Endothelial cell of umbilical vein (primary cell): ENCODE measurements at regions not wholly inside any gene's neighbourhood (a gene's known extent, or its start where the extent isn't known, plus 50 kb on each side); places are given as distances from the start of the nearest gene placed in this dataset.

Source experiments
- BruUV-seq: library from RNA; stranded (reverse); fragments of 400-500 nt; replicated peaks from 2 replicates; lab custom pipeline; 2021; lab: Mats Ljungman, UMichigan
- CTCF ChIA-PET: fragments of 300-600, 350-600 bp; sonication (Branson Sonifier 250); formaldehyde crosslinking; loops from one replicate; lab custom pipeline; 2021; ENCODE audit warnings: antibody characterized with exemption, inconsistent platforms; lab: Charles Lee
- POLR2A ChIA-PET: fragments of 300-600, 350-600 bp; sonication (Branson Sonifier 250); formaldehyde crosslinking; loops from one replicate; lab custom pipeline; 2021; ENCODE audit warnings: antibody characterized with exemption, inconsistent platforms; lab: Charles Lee
- DNase-seq: peaks from one replicate; pipeline ENCODE4 v3.0.0-alpha.2; 2011; ENCODE audit warnings: low read depth, low spot score
- FAIRE-seq: peaks from 2 replicates; lab custom pipeline; 2011; peaks lifted over from hg19 to GRCh38; lab: Jason Lieb, UNC
- H2AFZ ChIP-seq: 2 replicates; pipeline ENCODE4 v1.6.0; 2012; ENCODE audit warnings: low read depth, low read length, control low read depth, inconsistent platforms
- H3K27ac ChIP-seq: 2 replicates; pipeline ENCODE4 v1.5.1; 2011; ENCODE audit warnings: low read depth, mild to moderate bottlenecking, control low read depth, low read length, moderate library complexity; ENCODE audit not compliant: insufficient read depth
- H3K27me3 ChIP-seq, 2 experiments: 2 replicates each; pipeline versions ENCODE4 v1.6.0 to v1.6.1; 2011; ENCODE audit warnings: low read length in 2 of 2, mixed read lengths in 1 of 2; ENCODE audit not compliant: control insufficient read depth in 2 of 2, insufficient read depth in 2 of 2
- H3K36me3 ChIP-seq, 2 experiments: 2 replicates in 1 of 2; 3 replicates in 1 of 2; pipeline ENCODE4 v1.5.1; 2011; ENCODE audit warnings: low read length in 2 of 2, mild to moderate bottlenecking in 1 of 2, moderate library complexity in 1 of 2; ENCODE audit not compliant: control insufficient read depth in 2 of 2, insufficient read depth in 2 of 2; ENCODE audit errors: extremely low read depth in 1 of 2
- H3K4me1 ChIP-seq: 3 replicates; pipeline ENCODE4 v1.5.1; 2011; ENCODE audit warnings: mild to moderate bottlenecking, low read length; ENCODE audit not compliant: control insufficient read depth, insufficient read depth; ENCODE audit errors: extremely low read depth
- H3K4me2 ChIP-seq: 2 replicates; pipeline ENCODE4 v1.6.1; 2011; ENCODE audit warnings: low read length, control low read depth, mixed read lengths; ENCODE audit not compliant: insufficient read depth
- H3K4me3 ChIP-seq, 3 experiments: fragments of 200-600 bp in 1 of 3; sonication (generic), shearing (Covaris generic) in 1 of 3; replicated peaks in 1 of 3; 2 replicates each; pipeline ENCODE4 v1.5.1; 2011 to 2016; ENCODE audit warnings: control low read depth in 3 of 3, low read length in 3 of 3, mild to moderate bottlenecking in 2 of 3, inconsistent platforms in 1 of 3, low read depth in 1 of 3, moderate library complexity in 1 of 3; ENCODE audit not compliant: insufficient read depth in 1 of 3
- H3K79me2 ChIP-seq: 2 replicates; pipeline ENCODE4 v1.6.0; 2012; ENCODE audit warnings: low read length, inconsistent platforms; ENCODE audit not compliant: control insufficient read depth, insufficient read depth
- H3K9ac ChIP-seq: replicated peaks from 2 replicates; pipeline ENCODE3; 2011; ENCODE audit warnings: low read length, control low read depth; ENCODE audit not compliant: insufficient read depth; ENCODE audit errors: extremely low read depth
- H3K9me1 ChIP-seq: replicated peaks from 3 replicates; pipeline ENCODE4 v1.6.0; 2011; ENCODE audit warnings: mild to moderate bottlenecking, low read length; ENCODE audit not compliant: control insufficient read depth, insufficient read depth; ENCODE audit errors: extremely low read depth
- H3K9me3 ChIP-seq: replicated peaks from 2 replicates; pipeline ENCODE4 v1.5.1; 2012; ENCODE audit warnings: low read length, inconsistent platforms; ENCODE audit not compliant: control insufficient read depth, insufficient read depth
- H4K20me1 ChIP-seq: replicated peaks from 2 replicates; pipeline ENCODE3; 2011; ENCODE audit warnings: mild to moderate bottlenecking, low read length; ENCODE audit not compliant: control insufficient read depth, insufficient read depth; ENCODE audit errors: extremely low read depth
- EZH2 ChIP-seq: IDR thresholded peaks from 2 replicates; pipeline ENCODE4 v1.6.1; 2012; ENCODE audit warnings: borderline replicate concordance, low read depth, mild to moderate bottlenecking, moderate library complexity, low read length, inconsistent platforms; ENCODE audit not compliant: severe bottlenecking
- FOS ChIP-seq: IDR thresholded peaks from 2 replicates; pipeline ENCODE4 v1.6.1; 2011; ENCODE audit warnings: mild to moderate bottlenecking, low read length, moderate library complexity, borderline replicate concordance; ENCODE audit not compliant: insufficient read depth
- GATA2 ChIP-seq: IDR thresholded peaks from 2 replicates; pipeline ENCODE4 v1.7.0; 2011; ENCODE audit warnings: low read depth, mild to moderate bottlenecking, moderate library complexity, mixed read lengths, low read length; ENCODE audit not compliant: insufficient read length, insufficient read depth
- JUN ChIP-seq: IDR thresholded peaks from 2 replicates; pipeline ENCODE4 v1.6.1; 2011; ENCODE audit warnings: borderline replicate concordance, low read depth; ENCODE audit not compliant: insufficient read length, insufficient read depth
- MYC ChIP-seq: IDR thresholded peaks from one replicate; pipeline ENCODE4 v1.6.1; 2011; ENCODE audit warnings: mild to moderate bottlenecking, low read depth, low read length
- POLR2A ChIP-seq: IDR thresholded peaks from 2 replicates; pipeline ENCODE4 v1.6.1; 2012; ENCODE audit warnings: low read depth, mild to moderate bottlenecking, control low read depth, low read length
- POLR2AphosphoS5 ChIP-seq: IDR thresholded peaks from 2 replicates; pipeline ENCODE4 v1.6.1; 2012; ENCODE audit warnings: low read depth, mild to moderate bottlenecking, control low read depth, low read length, moderate library complexity; ENCODE audit not compliant: insufficient read depth
- dilution Hi-C: fragments of 300-500 bp; cut with MboI; formaldehyde crosslinking; loops from one replicate; pipeline ENCODE4 v1.15.0; 2019; ENCODE audit warnings: low sequenced_read_pairs; ENCODE audit not compliant: extremely low pct_ligation_motif_present
- intact Hi-C: fragments of 100-400 bp; cut with micrococcal nuclease; formaldehyde crosslinking; loops from one replicate; pipeline ENCODE4 v1.10.0; 2022
- TF ChIP-seq, protein P1 (sequence below): IDR thresholded peaks from 2 replicates; pipeline ENCODE4 v1.6.1; 2011; ENCODE audit not compliant: insufficient read depth, insufficient read length
- TF ChIP-seq, protein P2 (sequence below), 2 donors: IDR thresholded peaks; 1 replicate in 1 of 2; 2 replicates in 1 of 2; pipeline ENCODE4 v1.5.1; 2011; ENCODE audit warnings: low read length in 2 of 2, mild to moderate bottlenecking in 2 of 2, moderate library complexity in 2 of 2, control low read depth in 1 of 2, inconsistent platforms in 1 of 2, low read depth in 1 of 2; ENCODE audit not compliant: insufficient read depth in 1 of 2; ENCODE audit errors: extremely low read depth in 1 of 2

DNA sequence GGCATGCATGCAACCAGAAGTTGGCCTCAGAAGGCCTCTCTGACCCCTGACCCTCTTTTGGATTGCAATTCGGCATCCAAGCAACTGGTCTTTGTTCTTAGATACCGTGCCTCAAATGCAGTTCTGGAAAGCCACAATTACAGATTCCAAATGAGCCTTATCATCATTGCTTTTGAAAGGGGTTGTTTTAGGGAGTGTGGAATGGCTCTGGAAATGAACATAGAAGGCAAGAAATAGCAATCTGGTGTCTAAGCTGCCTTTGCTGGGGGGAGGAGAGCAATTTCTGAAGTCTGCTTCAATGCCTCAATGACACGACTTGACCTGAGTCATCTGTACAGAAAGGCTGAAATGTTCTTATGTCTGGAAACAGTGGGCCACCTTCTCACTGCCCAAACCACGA is 250.1 kb downstream of the NUAK1 start:
- DNase-seq, result no peak
- CTCF ChIA-PET, result no interaction called here
- peaks cover 0 to 3% of the 10 kb centered on the region in 2 experiments for H3K27me3 ChIP-seq
- no peaks in the 10 kb centered on the region for H3K4me1 ChIP-seq
- intact Hi-C loops (no loop called here), dilution Hi-C loops (no loop called here)
- H3K4me2 ChIP-seq, result no peak overlapping the region
- H3K9me1 ChIP-seq, result no peaks in the 10 kb centered on the region
- TF ChIP-seq POLR2AphosphoS5, result no peak
- TF ChIP-seq EZH2, result no peak
- TF ChIP-seq, protein P1, sequence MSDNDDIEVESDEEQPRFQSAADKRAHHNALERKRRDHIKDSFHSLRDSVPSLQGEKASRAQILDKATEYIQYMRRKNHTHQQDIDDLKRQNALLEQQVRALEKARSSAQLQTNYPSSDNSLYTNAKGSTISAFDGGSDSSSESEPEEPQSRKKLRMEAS, result no peak
- no peak for TF ChIP-seq FOS
- TF ChIP-seq GATA2, result no peak
- TF ChIP-seq POLR2A, result no peak
- TF ChIP-seq, protein P2, sequence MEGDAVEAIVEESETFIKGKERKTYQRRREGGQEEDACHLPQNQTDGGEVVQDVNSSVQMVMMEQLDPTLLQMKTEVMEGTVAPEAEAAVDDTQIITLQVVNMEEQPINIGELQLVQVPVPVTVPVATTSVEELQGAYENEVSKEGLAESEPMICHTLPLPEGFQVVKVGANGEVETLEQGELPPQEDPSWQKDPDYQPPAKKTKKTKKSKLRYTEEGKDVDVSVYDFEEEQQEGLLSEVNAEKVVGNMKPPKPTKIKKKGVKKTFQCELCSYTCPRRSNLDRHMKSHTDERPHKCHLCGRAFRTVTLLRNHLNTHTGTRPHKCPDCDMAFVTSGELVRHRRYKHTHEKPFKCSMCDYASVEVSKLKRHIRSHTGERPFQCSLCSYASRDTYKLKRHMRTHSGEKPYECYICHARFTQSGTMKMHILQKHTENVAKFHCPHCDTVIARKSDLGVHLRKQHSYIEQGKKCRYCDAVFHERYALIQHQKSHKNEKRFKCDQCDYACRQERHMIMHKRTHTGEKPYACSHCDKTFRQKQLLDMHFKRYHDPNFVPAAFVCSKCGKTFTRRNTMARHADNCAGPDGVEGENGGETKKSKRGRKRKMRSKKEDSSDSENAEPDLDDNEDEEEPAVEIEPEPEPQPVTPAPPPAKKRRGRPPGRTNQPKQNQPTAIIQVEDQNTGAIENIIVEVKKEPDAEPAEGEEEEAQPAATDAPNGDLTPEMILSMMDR (IDR thresholded peaks at IDR 0.05; ENCODE audit: extremely low read depth in 1 of 2, insufficient read depth in 1 of 2, low read depth in 1 of 2, low read length in 2 of 2), result no peak
- no peak for TF ChIP-seq JUN
- no peak for TF ChIP-seq MYC
- H3K36me3 ChIP-seq, result no peaks in the 10 kb centered on the region
- POLR2A ChIA-PET, result no interaction called here
- no peaks in the 10 kb centered on the region for H3K79me2 ChIP-seq
- no peak for FAIRE-seq
- no peak overlapping the region for H2AFZ ChIP-seq
- H3K4me3 ChIP-seq, result no peak overlapping the region
- no peaks in the 10 kb centered on the region for H4K20me1 ChIP-seq
- no peaks in the 10 kb centered on the region for H3K9me3 ChIP-seq
- H3K27ac ChIP-seq, result no peak overlapping the region
- no peak overlapping the region for H3K9ac ChIP-seq
- no TSS peak for BruUV-seq
